ENCODE measurements at regions not wholly inside any gene's neighbourhood (a gene's known extent, or its start where the extent isn't known, plus 50 kb on each side); places are given as distances from the start of the nearest gene placed in this dataset.

GRCh38 chr15:26477044-26477443, 295.8 kb downstream of the GABRB3 start:
- no peak for DNase-seq

- no peak for DNase-seq
Measured at GRCh38 chr15:26475554-26475953, 297.3 kb downstream of the GABRB3 start.

DNA sequence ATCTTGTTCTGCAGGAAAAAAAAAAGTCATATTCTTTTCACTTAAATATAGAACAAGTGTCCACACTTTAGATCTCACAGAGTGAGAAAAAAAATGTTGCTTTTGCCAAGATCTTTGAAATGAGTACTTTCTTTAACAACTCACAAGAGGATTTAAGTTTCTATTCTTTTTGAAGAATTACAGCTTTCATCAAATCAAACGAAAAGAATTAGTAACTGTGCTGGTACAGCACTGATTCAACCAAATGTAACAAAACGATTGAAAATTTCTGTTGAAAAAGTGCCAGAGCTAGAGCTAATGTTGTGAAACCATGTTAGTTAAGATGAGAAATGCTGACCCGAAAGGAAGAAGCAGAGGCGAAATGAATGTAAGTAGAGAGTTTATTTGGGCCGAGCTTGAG, 300.2 kb downstream of the GABRB3 start:
- no peak for DNase-seq

DNA sequence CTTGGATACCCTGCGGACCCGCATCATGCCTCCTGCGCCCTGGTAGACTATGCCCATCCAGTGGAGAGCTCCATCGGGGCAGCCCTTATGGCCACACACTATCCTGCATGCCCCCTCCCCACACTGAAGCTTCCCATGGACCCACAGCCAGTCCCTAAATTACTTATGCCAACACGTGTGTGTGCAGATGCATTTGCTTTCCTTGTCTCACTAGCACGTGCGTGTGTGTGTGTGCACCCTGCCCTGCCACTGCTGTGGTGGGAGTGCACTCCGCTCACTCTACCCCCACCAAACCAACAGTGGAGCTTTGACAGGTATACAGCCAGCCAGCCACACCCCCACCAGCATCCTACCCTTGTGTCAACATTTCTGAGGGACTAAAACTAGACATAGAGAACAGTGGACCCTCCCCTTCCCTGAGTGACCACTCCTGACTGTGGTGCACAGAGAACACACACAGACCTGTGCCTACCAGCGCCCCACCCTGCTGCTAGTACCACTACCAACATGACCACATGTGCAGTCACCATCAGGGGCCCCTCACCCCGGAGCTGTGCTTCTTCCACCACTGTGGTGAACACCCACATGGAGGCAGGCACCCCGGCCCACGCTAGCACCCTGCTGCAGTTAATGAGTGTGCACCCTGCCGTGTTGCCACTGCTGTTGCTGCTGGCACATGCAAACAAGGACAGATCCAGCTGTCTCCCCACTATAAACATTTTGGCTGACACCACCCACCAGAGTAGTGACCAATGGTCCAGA, 310.8 kb downstream of the GABRB3 start:
- DNase-seq = no peak

DNA sequence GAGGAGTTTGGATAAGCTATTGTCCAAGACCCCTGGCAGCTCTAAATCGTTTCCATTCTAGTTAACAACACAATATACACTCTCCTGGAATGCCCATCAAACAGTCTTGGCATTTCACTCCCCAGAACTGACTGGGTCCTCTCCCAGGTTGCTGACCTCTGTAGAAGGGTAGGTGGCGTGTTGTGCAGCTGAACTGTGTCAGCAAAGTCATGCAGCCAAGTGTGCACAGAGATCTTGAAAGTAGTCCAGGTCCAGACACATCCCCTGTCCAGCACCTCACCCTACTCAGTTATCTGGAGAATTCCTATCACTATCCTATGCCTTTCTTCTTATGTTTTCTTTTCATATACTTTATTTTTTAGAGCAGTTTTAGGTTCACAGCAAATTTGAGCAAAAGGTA, 312.7 kb downstream of the GABRB3 start:
- no peak for DNase-seq

DNA sequence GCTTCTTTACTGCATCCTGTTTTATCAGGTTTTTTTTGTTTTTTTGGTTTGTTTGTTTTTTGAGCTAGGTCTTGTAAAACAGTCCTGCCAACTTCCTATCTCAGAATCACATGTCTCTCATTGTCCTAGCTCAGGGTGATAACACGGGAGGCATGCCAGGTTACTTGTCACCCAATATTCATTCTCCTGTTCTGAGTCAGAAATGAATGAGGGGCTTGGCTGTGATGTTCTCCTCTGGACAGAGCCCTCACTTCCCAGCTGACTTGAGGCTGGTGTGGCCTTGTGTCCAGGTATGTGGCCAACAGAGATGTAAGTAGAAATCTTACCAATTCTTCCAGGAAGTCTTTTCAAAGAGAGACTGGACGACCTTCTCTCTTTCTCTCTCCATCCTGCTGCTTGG, 317.0 kb downstream of the GABRB3 start:
- DNase-seq = no peak

DNA sequence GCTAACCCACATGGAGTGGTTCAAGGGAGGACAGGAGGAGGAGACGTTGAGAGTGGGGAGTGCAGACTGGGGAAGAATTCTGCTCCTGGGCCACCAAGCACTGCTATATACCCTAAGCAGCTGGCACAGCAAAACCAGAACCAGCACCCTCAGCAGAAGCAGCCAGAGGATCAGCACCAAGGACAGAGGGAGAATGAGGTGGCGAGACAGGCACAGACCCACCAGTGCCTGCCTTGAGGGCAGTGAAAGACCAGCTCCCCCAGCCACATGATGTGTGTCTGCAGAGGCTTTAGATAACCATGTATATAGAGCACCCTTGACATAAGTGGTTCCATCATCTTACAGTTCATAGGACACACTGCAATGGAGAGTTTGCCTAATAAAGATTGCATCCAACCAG, 319.0 kb downstream of the GABRB3 start:
- no peak for DNase-seq

GRCh38 chr15:26451995-26452394, 320.9 kb downstream of the GABRB3 start:
- DNase-seq = no peak

DNA sequence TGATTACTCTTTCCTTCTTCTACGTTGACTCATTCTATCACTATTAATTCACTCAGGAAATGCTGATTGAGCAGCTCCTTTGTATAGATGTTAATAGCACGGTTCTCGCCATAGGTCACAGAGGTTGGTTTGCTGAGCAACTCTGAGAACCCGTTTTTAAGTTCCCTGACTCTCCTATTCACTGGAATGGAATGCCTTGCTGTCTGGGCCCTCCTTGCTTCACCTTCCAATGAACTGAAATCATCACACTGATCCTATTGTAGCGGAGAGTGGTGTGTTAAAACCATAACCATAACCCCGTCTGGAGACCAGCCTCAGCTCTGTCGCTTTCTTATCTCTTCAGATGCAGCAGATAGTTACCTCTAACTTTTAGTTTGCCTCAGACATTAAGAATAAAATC, 323.6 kb downstream of the GABRB3 start:
- no peak for DNase-seq

- DNase-seq = no peak
Measured at GRCh38 chr15:26443321-26443720, 329.5 kb downstream of the GABRB3 start.

GRCh38 chr15:26442680-26443079, 330.2 kb downstream of the GABRB3 start:
- no peak for DNase-seq

- no peak for DNase-seq
Measured at GRCh38 chr15:26439681-26440080, 333.2 kb downstream of the GABRB3 start.

GRCh38 chr15:26438718-26439117, 334.1 kb downstream of the GABRB3 start:
- DNase-seq = no peak

DNA sequence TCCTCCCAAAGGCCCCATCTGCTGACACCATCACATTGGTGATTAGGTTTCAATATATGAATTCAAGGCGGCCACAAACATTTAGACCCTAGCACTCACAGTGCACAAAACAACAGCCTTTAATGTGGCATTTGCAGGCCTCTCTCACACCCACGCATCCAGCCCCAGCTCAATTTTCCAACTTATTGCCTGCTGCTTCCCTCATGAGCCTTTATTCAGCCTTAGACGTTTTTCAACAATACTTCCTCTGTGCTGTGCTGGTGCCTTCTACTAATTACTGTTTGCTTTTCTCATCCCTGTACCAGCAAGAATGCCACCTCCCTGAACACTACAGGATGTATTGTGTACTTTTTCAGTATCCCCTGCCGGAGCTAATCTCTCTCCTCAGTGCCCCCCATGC, 334.6 kb downstream of the GABRB3 start:
- no peak for DNase-seq

DNA sequence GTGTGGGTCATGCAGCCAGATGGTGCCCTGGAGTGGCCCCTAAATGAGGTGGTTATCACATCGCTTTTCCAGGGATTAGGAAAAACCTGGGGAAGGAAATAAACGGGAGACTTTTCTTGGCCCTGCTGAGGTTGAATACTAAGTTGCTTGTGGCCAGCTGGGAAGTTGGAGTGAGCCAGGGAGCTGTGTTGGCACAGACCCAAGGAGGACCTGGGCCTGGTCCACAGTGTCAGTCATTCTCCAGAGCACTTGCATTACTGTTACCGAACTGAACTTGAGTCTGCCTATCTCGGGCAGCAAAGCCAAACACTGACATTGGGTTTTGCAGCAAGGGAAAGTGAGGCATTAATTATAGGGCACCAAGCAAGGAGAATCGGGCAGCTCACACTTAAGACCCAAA, 339.0 kb downstream of the GABRB3 start:
- no peak for DNase-seq

GRCh38 chr15:26433060-26433459, 339.8 kb downstream of the GABRB3 start:
- no peak for DNase-seq

DNA sequence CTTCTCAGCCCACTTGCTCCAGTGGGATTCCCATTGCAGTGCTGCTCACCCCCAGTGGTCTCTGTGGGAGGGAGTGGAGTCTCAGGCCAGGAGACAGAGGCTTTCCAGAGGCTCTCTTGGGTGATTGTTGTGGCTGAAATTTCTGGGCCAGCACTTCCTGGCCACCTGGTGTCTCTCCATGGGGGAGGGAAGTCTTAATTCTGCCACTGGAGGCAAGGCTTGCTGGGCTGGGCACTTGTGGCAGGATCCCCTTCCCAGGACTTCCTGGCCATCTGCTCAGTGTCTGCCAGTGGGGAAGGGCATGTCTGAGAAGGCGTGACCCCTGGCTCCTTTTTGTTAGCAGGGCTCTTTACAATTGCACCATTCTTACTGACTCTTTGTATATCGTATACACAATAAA, 351.8 kb downstream of the GABRB3 start:
- DNase-seq = no peak

DNA sequence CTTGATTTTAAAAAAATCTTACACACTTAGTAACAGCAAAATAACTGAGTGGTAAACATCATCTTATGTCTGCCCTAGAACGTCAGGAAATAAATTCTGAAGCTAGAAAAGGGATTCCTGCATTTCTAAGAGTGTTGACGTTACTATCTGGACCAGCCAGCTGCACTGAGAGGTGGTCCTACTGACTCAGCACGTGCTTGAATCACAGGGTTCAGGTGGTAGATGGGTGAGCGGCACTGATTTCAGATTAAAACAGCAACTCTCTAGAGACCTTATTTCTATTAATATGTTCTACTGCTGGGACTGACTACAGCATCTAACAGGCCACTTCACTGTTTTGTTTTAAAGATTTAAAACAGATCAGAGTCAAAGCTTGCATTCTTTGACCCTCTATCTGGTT, 377.2 kb downstream of the GABRB3 start:
- no peak for DNase-seq

DNA sequence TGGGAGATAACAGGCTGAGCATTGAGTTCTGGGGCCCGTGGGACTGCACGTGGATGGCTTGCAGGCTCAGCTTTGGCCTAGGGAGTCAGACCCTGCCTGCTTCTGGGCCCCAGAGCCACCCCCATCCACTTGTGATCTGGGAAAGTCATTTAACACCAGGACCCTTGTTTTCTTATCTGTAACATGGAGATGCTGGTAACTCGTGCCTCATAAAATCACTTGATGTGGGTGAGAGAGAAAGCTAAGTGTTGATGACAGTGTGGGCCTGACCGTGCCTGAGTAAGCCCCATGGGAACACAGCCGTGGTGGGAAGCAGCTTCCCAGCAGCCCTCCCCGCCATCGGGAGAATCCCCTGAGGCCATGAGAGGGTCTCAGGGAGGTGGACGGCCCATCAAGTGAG, 378.1 kb downstream of the GABRB3 start:
- DNase-seq = no peak

DNA sequence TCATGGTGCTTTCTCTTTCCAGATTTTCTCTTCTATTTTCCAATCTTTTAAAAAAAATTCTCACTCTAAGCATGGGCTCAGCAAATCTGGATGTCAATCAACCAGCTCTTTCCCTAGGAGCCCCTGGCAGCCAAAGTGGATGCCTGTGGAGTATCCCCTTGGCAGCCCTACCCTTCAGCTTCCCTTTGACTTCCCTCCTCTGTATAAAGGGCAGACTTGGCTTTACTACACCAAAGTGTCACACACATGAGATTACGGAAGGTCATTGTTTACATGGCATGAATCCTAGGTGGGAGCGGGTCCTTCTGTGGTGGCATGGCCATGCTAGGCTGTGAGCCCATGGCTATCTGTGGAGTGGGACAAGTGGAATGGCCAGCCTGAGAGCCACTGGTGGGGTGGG, 379.9 kb downstream of the GABRB3 start:
- no peak for DNase-seq

GRCh38 chr15:26391567-26392194, 381.2 kb downstream of the GABRB3 start:
- DNase-seq = no peak

GRCh38 chr15:26382444-26383072, 390.3 kb downstream of the GABRB3 start:
- no peak for DNase-seq

- DNase-seq = no peak
Measured at GRCh38 chr15:26378304-26378703, 394.6 kb downstream of the GABRB3 start.

- DNase-seq = no peak
Measured at GRCh38 chr15:26376243-26376642, 396.6 kb downstream of the GABRB3 start.
